HG03457 (cell line): ENCODE measurements at regions not wholly inside any gene's neighbourhood (a gene's known extent, or its start where the extent isn't known, plus 50 kb on each side); places are given as distances from the start of the nearest gene placed in this dataset.

Experiments used
- ATAC-seq: cut with Tn5 transposase; IDR thresholded peaks from one replicate; pipeline ENCODE4 v1.9.1; 2021; ENCODE audit warnings: moderate number of reproducible peaks; ENCODE audit not compliant: unreplicated experiment

DNA sequence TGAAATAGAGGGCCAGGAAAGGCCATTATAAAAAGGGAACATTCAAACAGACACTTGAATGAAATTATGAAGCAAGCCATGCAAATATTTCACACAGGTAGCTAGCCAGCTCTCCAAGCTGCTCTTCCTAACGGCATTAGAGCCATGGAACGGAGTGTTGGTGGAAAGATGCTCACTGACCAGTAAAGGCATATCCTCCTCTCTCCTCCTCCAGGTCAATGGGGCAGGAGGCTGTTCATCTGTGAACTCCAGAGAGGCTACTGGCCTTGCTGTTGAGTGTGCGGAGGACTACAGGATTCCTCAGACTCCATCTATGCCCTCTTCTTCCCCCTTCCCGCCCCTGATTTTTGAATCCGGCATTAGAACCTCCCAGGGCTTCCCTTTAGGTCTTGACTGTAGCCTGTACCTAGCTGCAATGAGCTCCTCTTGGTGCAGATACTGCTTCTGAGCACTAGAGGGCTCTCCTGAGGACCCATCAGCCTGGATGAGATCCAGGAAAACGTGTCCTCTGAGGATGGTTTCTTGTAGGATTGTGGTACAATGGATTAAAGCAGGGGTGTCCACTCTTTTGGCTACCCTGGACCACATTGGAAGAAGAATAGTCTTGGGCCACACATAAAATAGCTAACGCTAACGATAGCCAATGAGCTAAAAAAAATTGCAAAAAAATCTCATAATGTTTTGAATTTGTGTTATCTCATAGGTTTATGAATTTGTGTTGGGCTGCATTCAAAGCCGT is 162.2 kb downstream of the SREK1 start:
- ATAC-seq: no peak

DNA sequence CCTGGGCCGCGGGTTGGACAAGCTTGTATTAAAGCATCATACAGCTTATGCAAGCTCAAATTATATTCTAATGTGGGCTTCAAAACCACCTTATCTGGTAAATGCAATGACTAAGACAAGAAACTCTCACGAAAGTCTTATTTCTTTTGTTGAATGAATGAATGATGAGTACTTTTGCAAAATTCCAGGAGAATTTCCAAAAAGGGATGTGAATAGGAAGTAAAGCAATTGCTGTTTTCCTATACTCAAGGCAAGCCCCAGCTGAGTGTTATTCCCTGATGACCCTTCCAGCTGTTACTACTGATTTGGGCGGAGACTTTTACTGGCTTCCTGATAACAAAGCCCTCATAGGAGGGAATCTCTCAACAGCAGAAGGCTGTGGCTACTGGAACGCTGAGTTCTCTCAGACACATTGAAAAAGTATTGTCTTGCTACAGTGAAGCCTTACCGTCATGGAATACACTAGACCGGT is 162.8 kb downstream of the SREK1 start:
- no peak for ATAC-seq

DNA sequence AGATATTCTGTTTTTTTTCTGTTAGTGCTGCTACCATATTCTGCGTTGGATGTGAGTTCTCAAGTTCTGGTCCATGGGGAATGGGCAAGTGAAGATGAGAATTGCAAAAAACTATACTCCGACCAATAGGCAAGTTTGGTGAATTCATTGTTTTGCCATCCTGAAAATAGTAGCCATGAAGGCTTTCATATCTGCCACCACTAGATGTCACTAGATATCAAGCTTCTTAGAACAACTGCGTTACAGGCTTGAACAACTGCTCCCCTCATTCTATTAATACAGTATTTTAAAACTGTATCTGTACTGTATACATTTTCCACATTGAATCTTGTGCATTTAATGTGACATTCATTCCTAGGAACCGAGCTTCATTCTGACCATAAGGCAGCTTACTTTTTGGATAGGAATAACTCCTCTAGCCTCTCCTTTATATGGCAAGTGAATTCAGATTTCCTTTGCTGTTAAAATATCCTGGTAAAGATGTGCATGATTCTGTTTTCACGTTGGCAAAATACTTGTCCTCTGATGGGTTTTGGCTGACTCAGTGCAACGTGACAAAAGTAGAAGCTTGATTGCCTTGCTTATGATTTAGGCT is 163.6 kb downstream of the SREK1 start:
- no peak for ATAC-seq

DNA sequence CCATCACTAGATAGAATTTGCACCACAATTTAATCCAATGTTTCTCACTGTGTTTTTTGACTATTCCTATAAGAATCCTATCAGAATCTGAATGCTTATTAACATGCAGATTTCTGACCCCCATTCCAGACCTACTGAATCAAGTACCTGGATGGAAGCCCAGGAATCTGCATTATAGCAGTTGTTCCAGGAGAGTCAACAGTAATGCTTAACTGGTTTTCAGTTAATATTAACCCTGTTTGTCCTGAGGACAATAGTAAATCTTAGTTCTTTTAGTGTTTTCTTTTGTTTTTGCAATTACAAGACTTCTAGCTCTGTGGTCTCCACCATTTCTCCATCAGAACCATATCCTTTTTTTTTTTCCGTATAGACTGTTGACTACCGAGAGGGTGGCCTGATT is 168.2 kb downstream of the SREK1 start:
- no peak for ATAC-seq

DNA sequence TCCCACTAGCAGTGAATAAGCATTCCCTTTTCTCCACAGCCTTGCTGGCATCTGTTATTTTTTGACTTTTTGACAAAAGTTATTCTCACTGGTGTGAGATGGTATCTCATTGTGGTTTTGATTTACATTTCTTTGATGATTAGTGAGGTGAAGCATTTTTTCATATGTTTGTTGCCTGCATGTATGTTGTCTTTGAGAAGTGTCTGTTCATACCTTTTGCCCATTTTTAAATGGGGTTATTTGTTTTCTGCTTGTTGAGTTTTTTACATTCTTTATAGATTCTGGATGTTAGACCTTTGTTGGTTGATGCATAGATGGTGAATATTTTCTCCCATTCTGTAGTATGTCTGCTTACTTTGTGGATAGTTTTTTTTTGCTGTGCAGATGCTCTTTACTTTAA is 171.7 kb downstream of the SREK1 start:
- no peak for ATAC-seq

DNA sequence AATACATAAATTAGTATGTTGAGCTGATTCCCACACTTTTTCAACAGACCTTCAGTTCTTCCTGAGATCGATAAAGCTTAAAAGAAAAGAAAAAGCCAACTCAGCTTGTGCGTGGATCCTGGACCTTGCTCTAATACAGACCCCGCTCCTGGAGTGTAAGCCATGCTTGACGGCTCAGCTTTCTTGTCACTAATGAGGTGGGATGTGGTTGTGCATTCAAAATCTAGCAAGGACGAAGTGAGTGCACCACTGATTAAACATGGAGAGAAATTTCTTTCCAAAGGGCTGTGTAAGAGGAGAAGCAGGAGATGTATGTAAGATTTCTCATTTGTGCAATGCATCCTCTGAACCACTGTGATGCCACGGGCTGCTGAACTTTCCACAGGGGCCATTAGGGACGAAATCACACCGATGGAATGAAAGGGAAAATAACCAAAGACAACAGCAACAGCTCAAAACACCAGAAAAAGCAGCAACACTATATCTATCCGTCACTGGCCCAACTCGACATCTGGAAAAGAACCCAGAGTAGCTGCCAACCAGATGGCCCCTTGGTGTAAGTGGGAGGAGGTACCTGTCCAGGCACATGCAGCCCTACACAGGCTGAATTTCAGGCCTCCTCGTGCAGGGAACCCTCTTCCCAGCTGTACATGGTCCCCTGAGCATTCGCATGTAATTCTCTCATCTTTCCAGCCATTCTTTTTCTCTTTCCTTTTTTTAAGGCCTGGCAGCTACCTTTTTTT is 178.9 kb downstream of the SREK1 start:
- no peak for ATAC-seq

DNA sequence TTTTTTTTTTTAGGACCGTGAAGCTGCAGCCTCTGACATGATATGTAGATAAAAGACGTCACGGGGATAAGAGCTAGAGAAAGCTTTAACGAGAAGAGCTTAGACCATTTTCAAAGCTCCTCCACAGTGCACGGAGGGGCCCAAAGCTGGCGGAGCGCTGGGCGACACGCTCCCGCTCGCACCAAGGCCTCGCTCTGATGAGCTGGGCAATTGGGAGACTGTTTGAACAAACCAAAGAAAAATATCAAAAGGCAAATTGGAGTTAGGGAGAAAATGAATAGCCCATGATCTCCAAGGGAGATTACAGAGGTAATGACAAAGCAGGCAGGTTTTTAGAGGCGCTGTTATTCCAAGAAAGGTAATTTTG is 179.4 kb downstream of the SREK1 start:
- ATAC-seq: no peak

DNA sequence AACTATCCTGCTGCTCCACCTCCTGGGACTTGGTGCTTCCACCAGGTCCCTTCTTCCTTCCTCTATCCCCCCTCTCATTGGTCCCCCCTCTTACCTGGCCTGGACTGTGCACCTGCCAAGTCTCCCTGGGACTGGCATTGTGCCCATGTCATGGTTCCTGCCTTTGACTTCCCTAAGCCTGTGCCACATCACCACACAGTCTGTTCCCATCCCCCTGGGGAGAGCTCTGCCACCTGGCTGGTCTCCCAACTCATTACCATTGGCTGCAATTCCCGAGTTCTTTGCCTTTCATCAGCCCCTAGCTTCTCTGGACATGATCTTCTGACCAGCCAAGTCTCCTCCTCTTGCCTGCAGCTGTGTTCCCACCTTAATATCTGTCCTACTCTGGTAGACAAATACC is 180.3 kb downstream of the SREK1 start:
- ATAC-seq: no peak

DNA sequence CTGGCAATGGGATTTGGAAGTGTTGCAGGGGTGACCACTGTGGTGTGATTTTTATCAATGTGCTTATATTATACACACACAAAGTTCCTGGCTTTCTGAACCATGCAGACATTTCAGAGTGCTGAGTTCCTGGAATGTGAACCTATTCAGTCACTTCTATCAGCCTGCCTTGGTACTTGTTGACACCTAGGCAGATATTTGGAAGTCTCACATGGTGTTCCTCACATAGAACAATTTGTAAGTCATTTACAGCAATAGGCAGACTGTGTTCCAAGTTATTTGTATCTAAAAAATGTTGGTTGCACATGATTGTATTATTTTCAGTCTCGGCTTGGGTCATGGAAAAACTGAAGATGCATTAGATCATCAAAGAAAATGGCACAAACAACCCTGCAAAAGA is 182.2 kb downstream of the SREK1 start:
- ATAC-seq: no peak

DNA sequence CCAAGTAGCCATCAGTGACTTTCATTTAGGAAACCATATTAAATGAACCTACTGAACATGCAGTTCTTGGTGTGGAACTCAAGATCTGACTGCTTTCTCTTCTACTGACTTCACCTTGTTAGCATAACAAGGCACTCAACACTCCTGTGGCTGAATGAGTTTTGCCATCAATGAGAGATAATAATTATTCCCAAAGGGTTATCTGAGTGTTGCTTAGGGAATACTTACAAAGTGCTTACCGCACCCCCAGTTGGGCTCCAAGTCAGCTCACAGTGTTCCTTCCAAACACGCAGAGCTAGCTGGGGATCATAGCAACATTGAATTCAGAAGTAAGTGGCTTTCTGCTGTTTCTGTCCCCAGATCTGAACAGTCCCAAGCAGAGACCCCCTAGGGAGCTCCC is 182.9 kb downstream of the SREK1 start:
- ATAC-seq: no peak

DNA sequence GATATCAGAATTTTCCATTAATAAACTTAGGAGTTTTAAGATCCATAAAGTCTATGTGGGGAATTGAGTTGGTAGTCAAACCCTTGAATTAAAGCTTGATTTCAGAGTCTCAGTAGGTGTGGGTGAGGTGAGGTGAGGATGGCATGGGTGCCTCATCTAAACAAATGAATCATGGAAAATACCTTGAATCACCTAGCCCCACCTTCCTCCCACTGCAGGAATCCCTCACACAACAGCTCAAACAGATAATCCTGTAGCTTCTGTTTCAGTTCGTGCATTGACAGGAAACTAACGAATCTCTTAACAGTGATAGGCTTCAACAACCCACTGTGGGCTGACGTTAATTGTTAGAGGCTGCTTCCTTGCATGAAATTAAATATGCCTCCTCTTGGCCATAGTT is 185.0 kb downstream of the SREK1 start:
- ATAC-seq: no peak

DNA sequence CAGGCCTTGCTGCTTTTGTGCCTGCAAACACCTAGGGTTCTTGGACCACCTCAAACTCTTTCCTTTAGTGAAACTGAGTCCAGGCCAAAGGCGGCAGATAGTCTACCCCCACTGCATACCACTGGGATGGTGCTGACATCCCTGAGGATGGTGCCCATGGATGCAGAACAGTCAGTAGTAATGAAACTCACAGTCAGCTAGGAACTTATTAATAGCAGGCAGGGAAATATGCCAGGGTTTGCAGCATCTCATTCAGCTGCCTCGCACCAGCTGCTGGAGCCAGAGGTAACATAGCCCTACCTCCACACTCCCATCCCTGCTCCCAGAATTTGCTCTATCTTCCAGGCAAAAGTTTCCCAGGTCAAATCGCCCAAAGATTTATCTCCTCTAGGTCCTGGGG is 189.1 kb downstream of the SREK1 start:
- ATAC-seq: no peak

DNA sequence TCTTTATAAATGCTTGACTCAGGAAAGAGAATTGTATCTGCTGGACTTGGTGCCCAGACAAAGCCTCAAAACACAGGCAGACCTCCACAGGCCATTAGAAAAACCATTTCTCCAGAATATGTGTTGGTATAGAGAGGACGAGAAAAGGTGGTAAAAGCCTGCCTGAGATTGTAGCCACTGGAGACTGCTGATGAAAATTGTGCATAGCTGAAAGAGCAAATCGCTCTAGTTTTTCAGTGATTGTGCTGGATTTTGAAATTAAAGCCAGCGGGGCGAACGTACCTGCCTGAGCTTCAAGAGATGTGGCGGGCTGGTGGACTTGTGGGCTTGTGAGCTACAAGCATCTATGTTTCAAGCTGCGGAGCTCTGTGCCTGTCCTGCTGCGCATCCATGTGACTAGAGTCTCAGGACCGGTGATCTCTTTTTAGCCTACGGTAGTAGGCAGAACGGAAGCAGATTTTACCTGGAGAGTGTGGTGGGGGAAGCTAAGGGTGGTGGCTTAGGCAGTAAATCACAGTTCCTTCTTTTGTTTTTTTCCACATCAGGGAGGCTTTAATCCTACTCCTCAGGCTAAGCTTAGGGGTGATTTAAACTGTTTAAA is 193.6 kb downstream of the SREK1 start:
- ATAC-seq: no peak

DNA sequence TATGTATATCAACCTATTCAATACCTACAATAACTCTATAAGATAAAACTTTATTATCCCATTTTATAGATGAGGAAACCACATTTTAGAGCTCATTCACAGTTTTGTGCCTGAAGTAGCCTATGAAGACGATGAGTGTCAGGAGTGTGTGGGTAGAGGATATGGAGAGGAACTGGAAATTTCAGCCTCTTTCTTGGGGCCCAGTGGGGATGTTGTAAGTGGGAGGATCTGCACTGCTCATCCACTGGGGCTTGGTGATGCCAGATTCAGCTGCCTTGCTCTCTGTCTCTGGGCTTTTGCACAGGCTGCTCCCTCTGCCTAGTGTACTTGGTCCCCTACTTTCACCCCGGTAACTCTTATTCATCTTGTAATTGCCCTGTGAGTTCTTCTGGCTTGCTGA is 194.7 kb downstream of the SREK1 start:
- ATAC-seq: no peak

DNA sequence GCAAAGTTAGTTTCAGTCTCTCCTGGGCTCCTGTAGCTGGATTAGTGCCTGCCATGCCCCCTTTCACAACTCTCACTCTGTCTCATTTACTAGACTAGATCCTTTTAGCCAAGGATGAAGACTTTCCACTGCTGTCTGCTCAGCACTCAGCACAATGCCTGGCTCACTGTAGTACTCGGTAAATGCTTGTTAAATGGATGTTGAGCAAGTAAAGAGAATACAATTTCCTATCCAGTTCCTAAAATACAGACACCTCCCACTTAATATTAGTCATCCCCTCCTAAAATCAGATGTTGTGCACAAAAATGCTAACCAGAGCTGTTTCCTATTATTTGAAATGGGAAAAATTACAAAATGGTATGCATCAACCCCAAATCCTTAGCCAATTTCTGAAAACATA is 195.8 kb downstream of the SREK1 start:
- no peak for ATAC-seq

DNA sequence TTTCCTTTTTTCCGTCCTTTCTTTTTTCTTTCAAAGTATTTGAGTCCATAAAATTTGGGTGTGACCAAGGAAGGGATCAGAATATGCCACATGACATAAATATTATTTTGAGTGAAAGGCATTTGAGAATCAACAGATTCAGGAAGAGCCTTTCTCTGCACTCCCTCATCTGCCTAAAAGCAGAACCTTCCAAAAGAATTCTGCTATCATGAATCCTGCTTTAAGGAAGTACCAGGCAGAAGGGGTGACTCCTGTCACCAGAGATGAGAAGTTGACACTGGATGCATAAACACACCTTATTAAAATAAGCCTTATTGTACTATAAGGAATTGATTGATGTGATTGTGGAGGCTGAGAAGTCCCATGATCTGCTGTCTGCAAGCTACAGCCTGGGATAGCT is 196.7 kb downstream of the SREK1 start:
- ATAC-seq: no peak

DNA sequence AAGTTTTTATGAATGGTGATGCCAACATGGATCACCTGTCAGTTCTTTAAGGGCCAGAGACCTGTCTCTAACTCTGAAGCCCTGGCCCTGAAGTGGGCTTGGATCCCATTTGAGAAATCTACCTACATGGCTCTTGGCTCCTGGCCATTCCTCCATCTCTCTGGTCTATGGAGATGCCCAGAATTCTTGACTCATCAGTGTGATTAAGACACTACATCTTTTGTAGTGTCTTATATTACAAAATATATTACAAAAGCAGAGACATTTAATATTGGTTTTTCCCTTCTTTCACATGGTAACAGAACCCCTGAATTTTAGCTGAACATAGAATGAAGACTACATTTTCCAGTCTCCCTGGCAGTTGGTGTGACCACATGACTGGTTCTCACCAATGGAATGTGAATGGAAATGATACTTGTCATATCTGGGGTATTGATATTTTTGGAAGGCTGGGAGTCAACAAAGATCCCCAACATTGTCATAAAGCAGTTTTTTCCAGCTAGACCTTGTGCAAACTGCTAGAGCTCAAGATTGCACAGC is 198.3 kb downstream of the SREK1 start:
- ATAC-seq: no peak

DNA sequence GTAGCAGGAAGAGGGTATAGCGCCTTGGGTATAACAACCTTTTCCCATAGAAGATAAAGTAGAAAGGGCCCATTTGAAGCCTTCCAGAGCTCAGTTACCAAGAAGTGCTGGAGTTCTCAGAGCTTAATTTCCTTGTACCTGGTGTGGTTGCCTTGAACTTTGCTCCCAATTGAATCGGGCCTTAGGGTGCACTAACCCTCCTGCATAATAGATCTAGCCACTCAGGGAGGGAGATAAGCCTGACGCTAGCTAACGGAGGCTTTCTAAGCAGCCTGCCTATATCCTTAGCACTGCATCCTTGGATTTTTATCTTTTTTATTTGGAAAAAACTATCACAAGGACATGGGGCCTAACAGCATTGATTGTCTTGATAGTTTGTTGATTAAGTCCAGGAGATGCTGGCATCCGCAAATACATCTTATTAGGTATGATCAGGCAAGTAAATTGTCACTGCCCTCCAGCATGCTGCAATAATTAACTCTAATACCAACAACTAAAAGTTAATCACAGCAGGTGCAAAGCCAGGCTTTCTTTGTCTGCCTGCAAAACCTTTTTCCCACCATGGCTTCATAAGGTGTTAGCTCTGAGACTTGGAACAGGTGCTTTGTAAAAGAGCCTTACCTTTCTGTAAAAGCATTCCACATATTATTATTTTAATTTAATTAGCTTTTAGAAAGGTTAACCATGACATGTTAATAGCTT is 199.4 kb downstream of the SREK1 start:
- ATAC-seq: no peak

DNA sequence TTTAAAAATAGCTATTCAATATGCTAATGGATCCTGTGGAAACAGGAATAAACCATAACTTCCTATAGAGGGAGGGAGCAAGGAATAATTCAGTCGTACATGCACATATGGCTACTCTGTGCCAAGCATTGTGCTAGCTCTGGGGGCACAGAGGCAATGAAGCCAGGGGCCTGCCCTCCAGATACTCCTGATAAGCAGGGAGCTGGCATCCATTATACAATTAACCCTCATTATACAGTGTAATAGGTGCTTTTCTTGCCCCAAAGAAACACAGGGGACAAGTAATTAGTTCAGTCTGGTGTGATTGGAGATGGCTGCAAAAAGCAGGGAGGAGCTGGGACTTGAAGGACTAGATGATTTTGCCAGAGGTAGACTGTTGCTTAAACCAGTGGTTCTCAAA is 200.4 kb downstream of the SREK1 start:
- no peak for ATAC-seq

DNA sequence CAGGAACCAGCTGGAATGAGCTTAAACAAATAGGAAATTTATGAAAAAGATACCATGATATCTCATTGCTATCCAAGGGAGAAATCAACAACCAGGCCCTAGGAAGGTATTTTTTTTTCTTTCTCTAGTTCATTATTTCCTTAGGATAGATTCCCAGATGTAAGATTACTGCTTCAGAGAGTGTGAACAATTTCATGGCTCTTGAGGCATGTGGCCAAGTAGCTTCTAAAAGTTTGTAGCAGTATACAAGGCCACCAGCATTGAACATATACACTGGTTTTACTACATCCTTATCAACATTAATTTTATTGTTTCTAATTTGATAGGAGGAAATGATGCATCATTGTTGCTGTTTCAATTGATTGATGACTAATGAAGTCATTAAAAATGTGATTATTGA is 201.2 kb downstream of the SREK1 start:
- ATAC-seq: no peak

DNA sequence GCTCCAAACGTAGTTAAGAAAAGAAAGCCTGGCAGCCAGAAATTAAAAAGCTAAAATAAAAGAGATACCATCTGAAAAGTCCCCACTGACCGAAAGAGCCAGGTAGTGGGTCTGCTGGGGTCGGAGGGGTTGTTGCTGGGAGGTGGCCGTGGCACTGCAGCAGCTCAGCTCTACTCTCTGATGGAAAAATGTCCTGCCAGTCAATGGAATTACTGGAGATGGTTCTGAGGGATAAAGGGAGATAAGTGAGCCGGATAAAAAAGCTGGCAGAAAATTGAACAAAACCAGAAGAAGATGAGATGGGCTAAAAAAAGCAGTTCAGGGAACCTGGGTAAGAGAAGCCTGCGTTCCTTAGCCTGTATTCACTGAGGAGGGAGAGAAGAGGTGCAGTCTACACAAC is 202.8 kb downstream of the SREK1 start:
- ATAC-seq: no peak
